ENCODE measurements at regions not wholly inside any gene's neighbourhood (a gene's known extent, or its start where the extent isn't known, plus 50 kb on each side); places are given as distances from the start of the nearest gene placed in this dataset.
"Not testable (repeated sequence)": the region's sequence is repeated elsewhere in the genome, so short reads cannot be mapped to it uniquely, and the experiment has no call there.

- no peak for DNase-seq (ENCODE audit: extremely low read depth in 1 of 2, low read depth in 1 of 2)
These were observed 119.3 kb upstream of the MDFIC start for GRCh38 chr7:114802632-114803031.

- no peak for DNase-seq (ENCODE audit: extremely low read depth in 1 of 2, low read depth in 1 of 2)
These were observed 115.2 kb upstream of the MDFIC start for GRCh38 chr7:114806590-114807162.

- no peak for DNase-seq (ENCODE audit: extremely low read depth in 1 of 2, low read depth in 1 of 2)
These were observed 109.3 kb upstream of the MDFIC start for GRCh38 chr7:114812570-114812969.

- no peak for DNase-seq (ENCODE audit: extremely low read depth in 1 of 2, low read depth in 1 of 2)
These were observed 108.3 kb upstream of the MDFIC start for GRCh38 chr7:114813624-114814023.

- not testable (repeated sequence) for DNase-seq (ENCODE audit: extremely low read depth in 1 of 2, low read depth in 1 of 2)
These were observed 104.9 kb upstream of the MDFIC start for GRCh38 chr7:114817036-114817435.

GRCh38 chr7:114818501-114818900 is 103.4 kb upstream of the MDFIC start:
- DNase-seq (ENCODE audit: extremely low read depth in 1 of 2, low read depth in 1 of 2), result no peak

- no peak for DNase-seq (ENCODE audit: extremely low read depth in 1 of 2, low read depth in 1 of 2)
These were observed 102.1 kb upstream of the MDFIC start for GRCh38 chr7:114819616-114820362.

- DNase-seq (ENCODE audit: extremely low read depth in 1 of 2, low read depth in 1 of 2), result no peak
These were observed 100.6 kb upstream of the MDFIC start for GRCh38 chr7:114821030-114821900.

GRCh38 chr7:114822131-114822530 is 99.8 kb upstream of the MDFIC start:
- no peak for DNase-seq (ENCODE audit: extremely low read depth in 1 of 2, low read depth in 1 of 2)

- no peak for DNase-seq (ENCODE audit: extremely low read depth in 1 of 2, low read depth in 1 of 2)
These were observed 99.0 kb upstream of the MDFIC start for GRCh38 chr7:114822844-114823243.

- DNase-seq (ENCODE audit: extremely low read depth in 1 of 2, low read depth in 1 of 2), result no peak
These were observed 98.6 kb upstream of the MDFIC start for GRCh38 chr7:114823290-114823689.

GRCh38 chr7:114825423-114825951 is 96.4 kb upstream of the MDFIC start:
- peak in 1 of 2 donors; percentile 47 for DNase-seq (ENCODE audit: extremely low read depth in 1 of 2, low read depth in 1 of 2)

GRCh38 chr7:114830952-114831351 is 90.9 kb upstream of the MDFIC start:
- DNase-seq (ENCODE audit: extremely low read depth in 1 of 2, low read depth in 1 of 2), result no peak

GRCh38 chr7:114832906-114833595 is 88.8 kb upstream of the MDFIC start:
- DNase-seq (ENCODE audit: extremely low read depth in 1 of 2, low read depth in 1 of 2), result no peak

GRCh38 chr7:114835303-114835702 is 86.6 kb upstream of the MDFIC start:
- DNase-seq (ENCODE audit: extremely low read depth in 1 of 2, low read depth in 1 of 2), result no peak

GRCh38 chr7:114835861-114836260 is 86.0 kb upstream of the MDFIC start:
- DNase-seq (ENCODE audit: extremely low read depth in 1 of 2, low read depth in 1 of 2), result no peak

- no peak for DNase-seq (ENCODE audit: extremely low read depth in 1 of 2, low read depth in 1 of 2)
These were observed 79.3 kb upstream of the MDFIC start for GRCh38 chr7:114842551-114843065.

- no peak for DNase-seq (ENCODE audit: extremely low read depth in 1 of 2, low read depth in 1 of 2)
These were observed 78.8 kb upstream of the MDFIC start for GRCh38 chr7:114843102-114843501.

GRCh38 chr7:114851406-114852061 is 70.4 kb upstream of the MDFIC start:
- DNase-seq (ENCODE audit: extremely low read depth in 1 of 2, low read depth in 1 of 2), result no peak

- no peak for DNase-seq (ENCODE audit: extremely low read depth in 1 of 2, low read depth in 1 of 2)
These were observed 69.6 kb upstream of the MDFIC start for GRCh38 chr7:114852293-114852692.

Measured in stimulated activated CD8-positive, alpha-beta memory T cell treated with anti-CD3 and anti-CD28 coated beads, Interleukin-7, amount 100 ng/mL, for 48 hours (primary cell).